H1 (cell line): ENCODE measurements at regions not wholly inside any gene's neighbourhood (a gene's known extent, or its start where the extent isn't known, plus 50 kb on each side); places are given as distances from the start of the nearest gene placed in this dataset.

Experiments
- BCL11A ChIP-seq, 2 experiments: IDR thresholded peaks; one replicate each; pipeline ENCODE4 v1.6.1; 2011; ENCODE audit warnings: low read depth in 2 of 2, low read length in 2 of 2, mild to moderate bottlenecking in 2 of 2
- CHD7 ChIP-seq: fragments of 300-600 bp; sonication (generic); IDR thresholded peaks from 2 replicates; pipeline ENCODE4 v1.7.1; 2012; ENCODE audit warnings: low read length, moderate library complexity, mild to moderate bottlenecking, inconsistent platforms; ENCODE audit not compliant: insufficient replicate concordance
- HDAC2 ChIP-seq, 2 experiments: fragments of 300-600 bp in 1 of 2; sonication (generic) in 1 of 2; IDR thresholded peaks; 2 replicates each; pipeline ENCODE4 v1.6.1; 2011 to 2012; ENCODE audit warnings: low read depth in 2 of 2, low read length in 2 of 2, mild to moderate bottlenecking in 2 of 2, moderate library complexity in 2 of 2, borderline replicate concordance in 1 of 2, inconsistent platforms in 1 of 2
- KDM4A ChIP-seq: IDR thresholded peaks from one replicate; pipeline ENCODE4 v1.7.1; 2012; ENCODE audit warnings: low read depth, mild to moderate bottlenecking, moderate library complexity, low read length, inconsistent platforms; ENCODE audit not compliant: severe bottlenecking
- MAFK ChIP-seq: IDR thresholded peaks from 2 replicates; pipeline ENCODE4 v1.6.1; 2012; ENCODE audit warnings: low read depth, mild to moderate bottlenecking, improper control_type of control experiment, low read length
- MAX ChIP-seq: IDR thresholded peaks from 2 replicates; pipeline ENCODE4 v1.6.1; 2012; ENCODE audit warnings: inconsistent platforms
- NRF1 ChIP-seq: IDR thresholded peaks from 2 replicates; pipeline ENCODE4 v1.6.1; 2011; ENCODE audit warnings: mild to moderate bottlenecking, low read depth, low read length, improper control_type of control experiment
- RFX5 ChIP-seq: IDR thresholded peaks from 2 replicates; pipeline ENCODE4 v1.6.1; 2011; ENCODE audit warnings: low read depth, low read length, improper control_type of control experiment, borderline replicate concordance
- SP2 ChIP-seq: IDR thresholded peaks from 2 replicates; pipeline ENCODE4 v1.6.1; 2012; ENCODE audit warnings: mild to moderate bottlenecking, low read length, inconsistent platforms
- USF2 ChIP-seq: IDR thresholded peaks from 2 replicates; pipeline ENCODE4 v1.6.1; 2011; ENCODE audit warnings: low read length, improper control_type of control experiment

GRCh38 chr2:5093056-5093455 lies 599.1 kb upstream of the SOX11 start (continued):
- no peak for TF ChIP-seq CHD7
- no peak for TF ChIP-seq SP2
- no peak for TF ChIP-seq USF2
- no peak for TF ChIP-seq NRF1
- TF ChIP-seq RFX5, result no peak
- no peak for TF ChIP-seq MAFK
- no peak for TF ChIP-seq BCL11A (IDR thresholded peaks at IDR 0.05; ENCODE audit: low read depth in 2 of 2, low read length in 2 of 2)
- TF ChIP-seq MAX, result no peak
- TF ChIP-seq KDM4A, result no peak
- no peak for TF ChIP-seq HDAC2 (IDR thresholded peaks at IDR 0.05; ENCODE audit: borderline replicate concordance in 1 of 2, low read depth in 2 of 2, low read length in 2 of 2)
